ENCODE measurements at regions not wholly inside any gene's neighbourhood (a gene's known extent, or its start where the extent isn't known, plus 50 kb on each side); places are given as distances from the start of the nearest gene placed in this dataset.
A peak's percentile ranks its signal among the peaks of the same experiment; 100 is the strongest.

- DNase-seq = peak; percentile 20
Observed at GRCh38 chr16:66315210-66315825, 51.2 kb upstream of the CDH5 start.

- DNase-seq = no peak
Observed at GRCh38 chr16:66311306-66311705, 55.2 kb upstream of the CDH5 start.

- DNase-seq = no peak
Observed at GRCh38 chr16:66309215-66309807, 57.2 kb upstream of the CDH5 start.

- no peak for DNase-seq
Observed at GRCh38 chr16:66308096-66308495, 58.4 kb upstream of the CDH5 start.

GRCh38 chr16:66306366-66307150 is 59.9 kb upstream of the CDH5 start:
- DNase-seq = no peak

GRCh38 chr16:66304961-66305360 is 61.5 kb upstream of the CDH5 start:
- DNase-seq = no peak

GRCh38 chr16:66304151-66304550 is 62.3 kb upstream of the CDH5 start:
- DNase-seq = no peak

GRCh38 chr16:66300501-66300900 is 66.0 kb upstream of the CDH5 start:
- no peak for DNase-seq

GRCh38 chr16:66300037-66300436 is 66.5 kb upstream of the CDH5 start:
- DNase-seq = no peak

- no peak for DNase-seq
Observed at GRCh38 chr16:66299349-66299748, 67.1 kb upstream of the CDH5 start.

GRCh38 chr16:66298571-66299120 is 67.8 kb upstream of the CDH5 start:
- no peak for DNase-seq

- no peak for DNase-seq
Observed at GRCh38 chr16:66298006-66298405, 68.5 kb upstream of the CDH5 start.

GRCh38 chr16:66296591-66296990 is 69.9 kb upstream of the CDH5 start:
- no peak for DNase-seq

- DNase-seq = no peak
Observed at GRCh38 chr16:66295761-66296546, 70.5 kb upstream of the CDH5 start.

GRCh38 chr16:66295213-66295612 is 71.3 kb upstream of the CDH5 start:
- DNase-seq = no peak

- no peak for DNase-seq
Observed at GRCh38 chr16:66294507-66294906, 72.0 kb upstream of the CDH5 start.

- no peak for DNase-seq
Observed at GRCh38 chr16:66293932-66294331, 72.6 kb upstream of the CDH5 start.

- DNase-seq = no peak
Observed at GRCh38 chr16:66293207-66293735, 73.2 kb upstream of the CDH5 start.

- DNase-seq = no peak
Observed at GRCh38 chr16:66292241-66292935, 74.1 kb upstream of the CDH5 start.

- no peak for DNase-seq
Observed at GRCh38 chr16:66291833-66292232, 74.7 kb upstream of the CDH5 start.

GRCh38 chr16:66290431-66290830 is 76.1 kb upstream of the CDH5 start:
- no peak for DNase-seq

- DNase-seq = no peak
Observed at GRCh38 chr16:66289986-66290385, 76.5 kb upstream of the CDH5 start.
